OCI-M2 (cell line): ENCODE measurements at regions not wholly inside any gene's neighbourhood (a gene's known extent, or its start where the extent isn't known, plus 50 kb on each side); places are given as distances from the start of the nearest gene placed in this dataset.
"Not testable (repeated sequence)": the region's sequence is repeated elsewhere in the genome, so short reads cannot be mapped to it uniquely, and the experiment has no call there.

ENCODE experiments used
- DNase-seq: peaks from one replicate; lab custom pipeline; 2025; ENCODE audit not compliant: unreplicated experiment; lab: John Stamatoyannopoulos, UW

DNA sequence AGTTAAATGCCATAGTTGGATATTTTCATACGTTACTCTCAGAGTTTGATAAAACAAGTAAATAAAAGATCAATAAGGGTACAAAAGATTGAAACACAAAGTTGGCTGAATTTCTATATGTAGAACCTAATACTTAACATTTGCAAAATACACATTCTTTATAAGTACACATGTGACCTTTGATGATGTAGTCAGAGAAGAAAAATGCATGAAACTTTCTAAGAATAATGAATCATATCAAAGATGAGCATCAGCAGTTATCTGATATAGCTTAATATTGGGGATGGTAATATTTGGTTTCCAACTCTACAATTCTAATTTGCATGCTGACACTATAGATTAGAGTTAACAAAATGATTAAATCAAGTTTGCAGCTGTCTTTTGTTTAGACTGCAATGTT, 188.0 kb upstream of the TGFBR2 start:
- no peak for DNase-seq

- no peak for DNase-seq
These were observed 185.1 kb upstream of the TGFBR2 start for GRCh38 chr3:30421266-30421665.

GRCh38 chr3:30426293-30426993, 180.0 kb upstream of the TGFBR2 start:
- no peak for DNase-seq

DNA sequence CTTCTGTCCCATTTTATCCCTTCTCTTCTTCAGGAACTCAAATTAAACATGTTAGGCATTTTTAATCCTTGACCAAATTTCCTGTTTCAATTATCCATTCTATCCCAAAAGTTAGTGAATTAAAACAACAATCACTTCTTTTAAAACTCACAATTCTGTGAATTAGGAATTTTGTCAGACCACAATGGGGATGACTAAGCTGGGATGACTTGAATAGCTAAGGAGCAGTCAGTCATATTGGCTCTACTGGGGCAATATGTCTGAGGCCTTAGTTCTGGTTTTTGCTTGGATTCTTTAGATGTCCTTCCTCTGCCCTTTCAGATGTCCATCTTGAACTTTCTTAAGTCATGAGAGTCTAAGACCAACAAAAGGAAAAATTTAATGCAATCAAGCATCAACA, 178.2 kb upstream of the TGFBR2 start:
- no peak for DNase-seq

DNA sequence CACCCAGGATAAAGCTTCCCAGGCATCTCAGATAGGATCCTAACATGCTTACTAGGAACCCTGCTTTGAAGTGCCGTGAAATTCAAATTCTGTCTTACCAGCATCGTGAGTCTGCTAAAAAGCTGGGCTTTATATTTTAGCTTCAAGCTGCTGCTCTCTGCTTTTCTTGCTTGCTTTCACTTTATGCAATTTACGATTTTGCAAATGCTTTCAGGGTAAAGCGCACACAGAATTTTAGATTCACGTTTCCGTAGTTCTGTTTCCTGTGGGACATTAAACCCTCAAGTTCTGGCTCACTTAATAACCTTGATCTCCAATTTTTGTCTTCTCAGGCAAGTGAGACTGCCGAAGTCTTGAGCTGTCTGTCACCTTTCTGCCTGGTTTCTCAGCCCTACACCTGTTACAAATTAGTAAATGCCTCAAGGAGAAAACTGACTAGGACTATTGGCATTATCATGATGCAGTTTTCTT, 170.5 kb upstream of the TGFBR2 start:
- no peak for DNase-seq

- no peak for DNase-seq
These were observed 169.2 kb upstream of the TGFBR2 start for GRCh38 chr3:30437171-30437601.

GRCh38 chr3:30438126-30438525, 168.3 kb upstream of the TGFBR2 start:
- no peak for DNase-seq

- no peak for DNase-seq
These were observed 166.8 kb upstream of the TGFBR2 start for GRCh38 chr3:30439451-30440053.

DNA sequence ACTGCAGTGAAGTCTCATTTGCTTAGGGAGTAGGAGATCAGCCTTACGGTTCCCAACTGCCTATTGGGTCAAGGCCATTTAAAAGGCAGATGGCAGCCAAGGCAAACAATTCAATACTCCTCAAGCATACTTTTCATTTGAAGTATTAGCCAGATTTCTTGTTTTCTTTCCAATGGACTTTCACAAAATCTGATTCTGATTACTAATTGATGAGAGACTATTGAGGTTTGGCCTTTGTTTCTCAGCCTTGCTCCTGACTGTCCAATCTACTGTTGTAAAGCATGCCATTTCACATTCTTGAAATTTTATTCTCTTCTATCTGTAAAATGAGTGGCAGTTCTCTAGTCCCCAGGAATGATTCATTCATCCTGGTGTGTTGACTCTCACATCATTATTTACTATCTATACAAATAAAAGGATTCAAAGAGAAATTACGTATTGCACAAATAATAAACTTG, 166.2 kb upstream of the TGFBR2 start:
- no peak for DNase-seq

GRCh38 chr3:30440880-30441279, 165.5 kb upstream of the TGFBR2 start:
- no peak for DNase-seq

DNA sequence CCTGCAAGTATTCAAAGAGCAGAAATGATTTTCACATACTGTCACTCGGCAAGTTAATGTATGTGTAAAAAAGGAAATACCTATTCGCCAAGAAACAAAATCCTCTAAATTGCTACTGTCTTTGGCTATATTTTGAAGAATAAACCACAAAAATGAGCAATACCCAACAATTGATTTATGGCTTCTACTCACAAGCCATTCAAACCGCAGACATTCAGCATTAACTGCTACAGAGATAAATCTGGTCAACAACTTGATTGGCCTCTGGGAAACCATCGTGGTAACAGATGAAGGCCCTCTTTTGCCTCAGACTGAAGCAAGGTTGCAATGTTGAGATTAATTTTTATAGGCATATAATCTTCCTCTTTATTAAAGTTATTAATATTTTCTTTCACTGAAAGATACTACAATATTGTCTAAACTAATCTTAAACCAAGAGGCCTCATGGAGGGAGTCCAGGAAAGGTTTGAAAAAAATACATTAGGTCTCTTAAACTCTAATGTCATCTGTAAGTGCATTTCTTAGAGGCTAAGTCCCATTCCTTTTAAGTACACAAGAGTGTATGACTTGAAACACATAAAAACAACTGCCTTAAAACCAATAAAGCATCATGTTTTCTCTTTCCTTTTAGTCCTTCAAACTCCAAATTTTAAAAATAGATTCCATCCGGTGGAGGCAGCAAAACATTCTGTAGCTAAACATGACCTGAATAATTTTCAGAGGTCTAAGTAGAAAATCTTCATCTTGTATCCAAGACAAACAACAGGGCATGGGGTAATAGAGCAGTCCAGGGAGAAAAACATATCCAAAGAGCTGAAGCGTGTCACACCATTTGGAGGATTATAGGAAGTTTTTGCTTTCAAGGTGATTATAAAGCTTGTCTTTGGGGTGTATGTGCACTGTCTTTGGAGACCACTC, 162.4 kb upstream of the TGFBR2 start:
- DNase-seq = no peak

DNA sequence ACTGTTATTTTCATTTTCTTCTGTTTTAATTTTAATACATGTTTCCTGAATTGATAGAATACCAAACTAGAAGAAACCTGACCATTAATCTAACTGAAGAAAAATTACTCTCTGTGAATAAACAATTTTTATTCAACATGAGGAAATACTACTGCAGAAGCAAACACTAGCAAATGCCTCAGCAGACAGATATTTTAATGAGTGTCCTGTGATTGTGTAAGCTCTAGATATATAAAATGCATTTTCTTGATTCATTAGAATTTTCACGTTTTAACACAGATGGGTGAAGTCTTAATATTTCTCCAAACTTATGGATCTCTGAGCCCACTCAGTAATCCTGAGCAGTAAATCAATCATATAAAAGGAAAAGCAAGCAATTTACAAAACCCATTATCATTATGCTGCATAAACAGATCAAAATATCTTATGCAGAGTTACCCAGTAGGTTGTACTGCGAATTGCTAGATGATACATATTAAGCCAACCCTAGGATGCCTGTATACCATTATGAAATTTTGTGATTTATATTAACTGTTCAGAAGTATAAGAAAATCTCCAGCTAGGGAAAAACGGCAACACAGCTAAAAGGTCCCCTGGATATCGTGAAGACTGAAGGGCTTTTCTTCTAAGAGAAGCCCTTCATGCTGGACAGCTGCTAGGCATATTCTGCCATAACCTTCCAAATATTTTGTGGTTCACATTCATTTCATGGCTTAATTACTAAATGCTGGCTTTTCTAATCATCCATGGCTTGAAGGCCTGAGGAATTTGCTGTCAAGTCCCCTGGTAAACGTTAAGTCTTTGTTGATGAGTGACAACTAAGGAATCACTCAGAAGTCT, 157.7 kb upstream of the TGFBR2 start:
- no peak for DNase-seq

- no peak for DNase-seq
These were observed 157.1 kb upstream of the TGFBR2 start for GRCh38 chr3:30449290-30449632.

- DNase-seq = no peak
These were observed 154.0 kb upstream of the TGFBR2 start for GRCh38 chr3:30452446-30452845.

DNA sequence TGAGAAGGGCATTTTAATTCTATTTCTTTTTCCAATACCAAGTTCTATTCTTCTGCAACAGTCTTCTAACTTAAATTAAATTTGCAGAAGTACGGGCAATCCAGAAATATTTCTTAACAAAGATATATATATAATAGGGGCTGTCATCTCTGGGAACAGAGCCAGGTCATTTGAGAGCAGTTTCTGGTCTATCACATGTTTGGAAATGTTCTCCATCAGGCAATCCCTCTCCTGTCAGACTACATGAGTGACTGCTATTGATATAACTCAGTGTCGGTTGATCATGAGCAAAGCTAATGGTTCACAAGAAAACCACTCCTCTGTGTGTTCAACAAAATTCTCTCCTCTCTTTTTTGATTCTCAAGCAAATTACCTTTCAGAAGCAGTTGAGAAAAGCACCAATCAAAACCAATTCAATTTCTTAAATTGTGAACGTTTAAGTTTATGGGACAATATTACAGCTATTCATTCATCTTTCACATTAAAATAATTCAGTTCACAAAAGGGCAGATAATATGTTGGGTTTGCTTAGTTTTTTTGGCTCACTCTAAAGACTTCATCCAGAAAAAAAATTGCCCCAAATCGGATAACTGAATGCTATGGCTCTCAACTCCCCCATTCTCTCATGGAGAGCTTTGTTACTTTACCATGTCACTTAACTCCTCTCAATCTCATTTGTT, 152.9 kb upstream of the TGFBR2 start:
- DNase-seq = no peak

DNA sequence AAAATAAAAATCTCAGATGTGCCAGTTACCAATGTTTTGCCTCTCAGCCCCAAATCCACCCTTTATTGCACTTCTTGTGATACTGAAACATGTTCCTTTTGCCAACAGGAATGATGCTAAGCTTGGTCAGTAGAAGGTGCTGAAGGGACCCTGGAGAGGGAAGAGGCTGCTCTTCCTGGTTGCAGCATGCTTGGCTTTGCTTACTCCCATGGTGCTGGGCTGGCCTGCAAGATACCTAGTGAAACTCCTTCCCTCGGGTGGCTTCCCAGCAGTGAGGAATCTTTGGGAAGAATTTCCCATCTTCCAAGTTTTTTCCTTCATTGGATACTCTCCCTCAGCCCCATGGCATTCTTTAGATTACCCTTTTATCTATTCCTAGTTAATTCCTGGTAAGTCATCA, 151.8 kb upstream of the TGFBR2 start:
- DNase-seq = no peak

- not testable (repeated sequence) for DNase-seq
These were observed 151.3 kb upstream of the TGFBR2 start for GRCh38 chr3:30455112-30455511.

DNA sequence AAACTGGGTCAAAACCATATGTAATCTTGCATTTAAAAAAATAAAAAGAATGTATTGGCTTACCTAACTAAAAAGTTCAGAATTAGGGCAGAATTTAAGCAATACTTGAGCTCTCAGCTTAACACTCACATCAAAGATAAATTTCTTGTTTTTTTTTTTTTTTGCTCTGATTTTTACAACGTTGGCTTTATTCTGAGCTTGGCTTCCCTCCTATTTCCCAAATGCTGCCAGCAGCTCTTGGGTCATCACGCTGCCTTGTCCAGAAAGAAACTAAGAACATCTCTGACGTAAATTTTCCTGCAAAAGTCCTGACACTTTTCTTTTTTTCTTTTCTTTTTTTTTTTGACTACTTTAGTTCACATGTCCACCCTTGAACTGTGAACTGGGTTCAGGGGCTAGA, 150.6 kb upstream of the TGFBR2 start:
- DNase-seq = no peak

DNA sequence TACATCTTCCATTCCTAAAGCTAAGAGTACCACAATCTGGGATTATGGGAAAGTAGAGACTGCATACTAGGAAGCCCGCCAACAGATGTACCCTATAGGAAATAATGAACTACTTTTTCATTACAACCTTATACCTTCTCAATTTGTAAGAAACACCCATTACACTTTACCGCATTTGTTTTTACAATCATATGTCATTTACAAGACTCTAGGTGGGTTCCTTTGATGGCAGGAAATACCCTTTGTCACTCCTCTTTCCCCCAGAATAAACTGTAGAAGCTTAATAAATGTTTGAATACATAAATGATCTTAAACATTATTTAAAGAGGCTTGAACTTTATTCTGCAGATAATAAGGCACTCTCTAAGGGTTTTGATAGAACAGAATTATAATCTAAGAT, 150.1 kb upstream of the TGFBR2 start:
- DNase-seq = no peak

- DNase-seq = no peak
These were observed 149.3 kb upstream of the TGFBR2 start for GRCh38 chr3:30457081-30457480.
